GM12892 (cell line): ENCODE measurements at regions not wholly inside any gene's neighbourhood (a gene's known extent, or its start where the extent isn't known, plus 50 kb on each side); places are given as distances from the start of the nearest gene placed in this dataset.

Experiments
- DNase-seq: peaks from one replicate; pipeline ENCODE4 v3.0.0; 2011; ENCODE audit not compliant: insufficient read length
- FAIRE-seq: peaks from 2 replicates; lab custom pipeline; 2011; peaks lifted over from hg19 to GRCh38; lab: Jason Lieb, UNC
- POLR2A ChIP-seq: IDR thresholded peaks from 2 replicates; pipeline ENCODE4 v1.6.1; 2011; ENCODE audit warnings: low read depth, low read length, control low read depth
- POLR2AphosphoS5 ChIP-seq: IDR thresholded peaks from 2 replicates; pipeline ENCODE4 v1.6.1; 2011; ENCODE audit warnings: low read depth, low read length, control low read depth
- TAF1 ChIP-seq: IDR thresholded peaks from 2 replicates; pipeline ENCODE4 v1.6.1; 2011; ENCODE audit warnings: low read depth, mild to moderate bottlenecking, control low read depth, low read length, borderline replicate concordance

DNA sequence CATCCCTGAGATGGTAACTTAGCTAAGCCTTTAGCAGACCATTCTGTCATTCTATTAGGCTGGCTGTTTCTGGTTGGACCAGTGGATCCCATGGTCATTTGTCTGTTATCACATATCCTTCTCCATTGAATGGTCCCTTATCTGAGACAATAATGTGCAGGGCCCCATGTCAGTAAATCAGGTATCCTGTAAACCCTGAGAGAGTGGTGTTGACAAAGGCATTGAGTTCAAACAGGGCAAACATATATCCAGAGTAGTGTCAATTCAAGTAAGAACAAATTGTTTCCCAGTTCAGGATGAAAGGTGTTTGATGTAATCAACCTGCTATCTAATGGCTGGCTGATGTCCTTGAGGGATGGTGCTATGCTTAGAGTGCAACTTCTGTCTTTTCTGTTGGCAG lies 126.2 kb downstream of the LINC00237 start:
- FAIRE-seq = no peak
- TF ChIP-seq POLR2AphosphoS5 (no peak), POLR2A (no peak), TAF1 (no peak)

DNA sequence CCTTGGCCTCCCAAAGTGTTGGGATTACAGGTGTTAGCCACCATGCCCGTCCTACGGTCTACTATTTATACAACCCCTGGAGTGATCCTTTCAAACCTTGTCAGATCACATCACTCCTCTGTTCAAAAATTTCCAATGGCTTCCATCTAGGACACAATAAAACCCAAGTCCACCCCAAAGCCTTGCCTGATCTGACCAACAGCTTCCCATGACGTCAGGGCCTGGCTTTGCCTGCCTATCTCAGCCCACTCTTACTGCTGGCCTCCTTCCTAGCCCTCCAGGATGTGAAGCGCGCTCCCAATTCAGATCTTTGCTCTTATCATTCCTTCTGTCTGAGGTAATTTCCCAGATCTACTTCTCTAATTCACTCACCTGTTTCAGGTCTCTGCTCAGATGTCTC lies 128.4 kb downstream of the LINC00237 start:
- FAIRE-seq (no peak), DNase-seq (no peak)
- TF ChIP-seq TAF1 (no peak), POLR2AphosphoS5 (no peak), POLR2A (no peak)

More for the DNA sequence above, 126.2 kb downstream of the LINC00237 start:
- no peak for DNase-seq

DNA sequence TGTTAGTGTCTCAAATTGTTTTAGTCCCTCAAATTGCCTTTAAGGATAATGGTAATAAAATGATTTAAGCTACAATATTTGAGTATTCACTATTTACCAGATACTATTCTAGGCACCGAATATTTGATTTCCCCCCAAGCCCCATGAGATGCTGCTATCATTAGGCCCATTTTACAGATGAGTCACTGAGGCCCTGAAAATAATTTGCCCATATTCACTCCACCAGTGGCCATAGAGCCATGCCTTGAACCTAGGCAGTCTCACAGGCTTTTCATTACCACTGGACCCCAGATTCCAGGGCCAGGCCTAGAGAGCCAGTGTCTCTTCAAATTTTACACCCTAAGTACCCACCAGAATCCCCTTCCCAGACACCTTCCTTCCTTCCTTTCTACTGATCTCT lies 133.7 kb downstream of the LINC00237 start:
- DNase-seq (no peak), FAIRE-seq (no peak)
- TF ChIP-seq POLR2AphosphoS5 = no peak
- TF ChIP-seq TAF1 = no peak
- TF ChIP-seq POLR2A = no peak

DNA sequence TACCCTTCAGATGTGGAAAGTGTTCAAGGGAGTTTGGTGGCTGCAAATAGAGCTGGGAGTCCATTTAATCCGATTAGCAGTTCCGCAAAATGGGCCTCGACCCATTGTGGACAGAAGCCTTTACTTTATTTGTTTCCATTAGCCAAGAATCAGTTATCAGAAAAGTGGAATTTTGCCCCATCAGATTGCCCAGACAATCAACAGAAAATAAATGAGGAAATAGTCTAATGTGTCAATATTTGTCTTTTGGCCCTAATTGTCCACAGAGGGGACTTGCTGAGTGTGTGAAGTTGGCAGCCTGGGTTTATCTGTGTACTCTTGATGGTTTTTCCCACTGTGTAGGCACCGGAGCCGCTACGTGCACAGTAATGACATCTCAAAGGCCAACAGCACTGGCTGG lies 134.3 kb downstream of the LINC00237 start:
- no peak for DNase-seq
- TF ChIP-seq TAF1 (no peak), POLR2A (no peak), POLR2AphosphoS5 (no peak)
- FAIRE-seq = no peak

DNA sequence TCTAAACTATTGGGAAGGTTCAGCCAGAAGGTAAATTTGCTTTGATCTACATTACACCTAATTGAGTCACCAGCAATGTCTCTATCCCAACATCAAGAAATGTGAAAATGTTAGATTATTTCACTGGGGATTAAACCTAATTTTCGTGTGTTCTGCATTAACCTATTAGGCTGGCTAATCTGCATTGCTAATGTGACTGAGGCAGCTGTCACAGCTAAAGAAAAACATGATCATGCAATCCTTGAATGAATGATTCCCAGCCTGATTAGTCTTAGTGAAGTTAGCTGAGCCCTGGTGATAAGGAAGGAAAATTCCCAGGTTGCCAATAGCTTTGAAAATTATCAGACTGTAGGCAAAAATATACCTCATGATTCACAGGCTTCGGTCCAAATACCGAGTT lies 135.3 kb downstream of the LINC00237 start:
- FAIRE-seq (no peak), DNase-seq (no peak)
- TF ChIP-seq TAF1 = no peak
- no peak for TF ChIP-seq POLR2A
- no peak for TF ChIP-seq POLR2AphosphoS5

DNA sequence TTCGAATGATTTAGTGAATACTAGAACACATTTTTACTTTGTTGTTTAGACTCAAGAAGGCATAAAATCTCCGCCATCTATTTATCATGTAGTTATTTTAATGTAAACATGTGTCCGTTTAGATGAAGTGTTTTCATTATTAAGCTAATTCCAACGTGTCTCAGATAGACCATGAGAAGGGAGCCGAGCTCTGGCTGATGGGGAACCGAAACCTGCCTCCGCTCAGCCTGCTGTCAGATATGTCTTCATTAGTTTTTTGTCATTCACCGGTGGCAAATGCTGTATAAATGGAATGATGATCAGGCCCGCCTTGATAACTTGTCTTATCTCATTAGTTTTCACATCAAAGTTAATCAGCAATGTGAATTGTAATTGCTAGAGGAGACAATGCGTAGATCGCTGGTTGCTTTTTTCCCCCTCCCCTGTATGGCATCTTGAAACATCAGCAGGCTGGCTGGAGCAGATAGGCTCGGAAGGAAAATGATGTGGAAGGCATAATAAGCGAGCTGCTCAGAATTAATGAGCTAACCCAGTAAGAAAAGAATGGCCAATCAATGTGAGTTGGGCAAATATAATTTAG lies 136.4 kb downstream of the LINC00237 start:
- DNase-seq (no peak), FAIRE-seq (no peak)
- no peak for TF ChIP-seq POLR2AphosphoS5
- no peak for TF ChIP-seq POLR2A
- TF ChIP-seq TAF1 = no peak

DNA sequence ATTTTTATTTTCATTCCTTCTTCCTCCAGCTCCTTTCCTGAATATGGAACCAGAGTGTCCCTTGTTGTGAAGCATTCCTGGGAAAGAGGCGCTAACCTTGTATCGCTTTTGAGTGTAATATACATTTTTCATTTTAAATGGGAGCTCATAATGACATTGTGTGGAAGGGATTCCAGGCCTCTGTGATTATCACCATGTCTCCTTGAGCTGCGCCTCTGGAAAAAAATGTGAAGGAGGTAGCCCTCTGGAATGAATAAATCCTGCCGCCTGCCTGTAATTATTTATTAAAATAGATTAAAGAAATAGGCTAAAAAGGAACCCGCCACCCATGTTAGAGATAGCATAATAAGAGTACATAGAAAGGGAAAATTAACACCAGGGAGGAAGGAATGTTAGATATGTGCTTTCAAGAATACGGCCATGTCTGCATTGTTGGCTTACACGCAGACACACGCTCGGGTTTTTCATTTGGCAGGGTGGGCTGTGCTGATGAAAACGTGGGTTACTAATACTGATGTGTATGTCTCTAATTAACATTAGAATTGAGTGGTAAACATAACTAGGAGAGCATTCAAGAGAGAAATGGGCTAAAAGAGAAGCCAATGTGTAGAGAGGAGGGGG lies 138.5 kb downstream of the LINC00237 start:
- DNase-seq = no peak
- no peak for FAIRE-seq
- no peak for TF ChIP-seq TAF1

DNA sequence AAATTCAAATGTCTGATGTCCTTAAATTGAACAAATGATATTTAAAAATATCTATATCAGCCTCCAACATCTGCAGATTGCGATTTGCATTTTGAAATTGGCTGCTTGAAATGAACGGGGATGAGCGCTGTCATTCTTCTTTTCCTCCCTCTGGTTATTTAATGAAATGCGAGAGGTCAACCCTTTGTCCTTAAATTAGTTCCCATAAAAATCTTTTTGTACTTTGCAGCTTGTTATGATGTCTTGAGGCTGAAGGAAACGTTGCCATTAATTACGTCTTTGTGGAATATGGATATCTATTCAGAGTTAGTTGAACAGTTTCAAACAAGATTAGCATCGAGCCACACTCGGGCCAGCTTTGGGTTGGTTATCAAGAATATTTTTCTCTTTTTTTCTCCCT lies 140.0 kb downstream of the LINC00237 start:
- no peak for TF ChIP-seq TAF1
- no peak for TF ChIP-seq POLR2A
- no peak for TF ChIP-seq POLR2AphosphoS5
- no peak for FAIRE-seq

DNA sequence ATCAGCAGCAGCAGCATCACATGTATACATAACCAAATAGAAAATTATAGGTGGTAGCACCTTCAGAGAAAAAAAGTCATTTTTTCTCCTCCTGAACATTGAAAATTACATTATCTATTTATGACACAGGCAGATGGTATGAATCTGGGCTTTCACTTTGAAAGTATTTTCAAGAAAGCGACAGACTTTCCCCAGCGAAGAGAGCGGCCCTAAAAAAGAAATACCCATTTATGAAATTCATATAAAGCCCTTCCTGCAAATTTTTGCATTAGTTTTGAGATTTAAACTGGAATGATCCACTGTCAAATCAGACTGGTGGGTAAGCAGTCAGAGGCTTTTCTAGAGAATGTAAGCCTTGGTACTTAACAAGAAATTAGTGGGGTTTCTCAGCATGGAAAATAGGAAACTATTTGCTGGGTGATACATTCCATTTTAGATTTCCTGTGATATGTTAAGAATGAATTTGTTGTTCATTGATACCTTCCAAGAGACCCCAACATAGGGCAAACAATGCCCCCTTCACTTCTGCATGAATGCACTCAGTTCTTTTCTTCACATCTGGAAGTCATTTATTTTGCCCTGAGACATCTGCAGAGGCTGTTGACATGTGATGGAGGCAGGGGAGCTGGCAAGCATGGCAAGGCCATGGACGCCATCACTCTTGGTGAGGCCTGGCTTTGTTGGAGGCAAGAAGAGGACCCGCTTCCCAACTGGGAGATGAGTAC lies 147.0 kb downstream of the LINC00237 start:
- DNase-seq (no peak), FAIRE-seq (no peak)
- TF ChIP-seq TAF1 (no peak), POLR2AphosphoS5 (no peak), POLR2A (no peak)

More for the DNA sequence above, 140.0 kb downstream of the LINC00237 start:
- no peak for DNase-seq

DNA sequence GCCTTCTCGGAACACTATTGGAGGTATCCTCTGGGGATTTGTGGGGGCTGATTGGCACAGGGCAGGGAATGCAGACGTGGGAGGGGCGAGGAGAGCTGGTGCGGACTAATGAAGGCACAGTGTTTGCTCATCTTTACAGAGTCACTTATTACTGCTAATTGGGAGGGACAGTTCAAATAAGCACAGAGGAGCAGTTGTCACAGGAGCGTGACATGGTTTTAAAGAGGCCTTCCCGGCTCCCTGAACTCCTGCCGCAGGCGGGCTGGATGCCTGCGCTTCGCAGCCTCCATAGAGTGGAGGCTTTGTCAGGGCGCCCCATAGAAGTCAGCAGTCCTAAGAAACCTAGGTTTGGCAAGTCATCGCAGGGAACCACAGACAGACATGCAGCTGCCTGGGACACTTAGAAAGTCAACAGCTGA lies 149.6 kb downstream of the LINC00237 start:
- no peak for TF ChIP-seq TAF1
- TF ChIP-seq POLR2AphosphoS5 = no peak
- no peak for TF ChIP-seq POLR2A
- DNase-seq = no peak
- no peak for FAIRE-seq

DNA sequence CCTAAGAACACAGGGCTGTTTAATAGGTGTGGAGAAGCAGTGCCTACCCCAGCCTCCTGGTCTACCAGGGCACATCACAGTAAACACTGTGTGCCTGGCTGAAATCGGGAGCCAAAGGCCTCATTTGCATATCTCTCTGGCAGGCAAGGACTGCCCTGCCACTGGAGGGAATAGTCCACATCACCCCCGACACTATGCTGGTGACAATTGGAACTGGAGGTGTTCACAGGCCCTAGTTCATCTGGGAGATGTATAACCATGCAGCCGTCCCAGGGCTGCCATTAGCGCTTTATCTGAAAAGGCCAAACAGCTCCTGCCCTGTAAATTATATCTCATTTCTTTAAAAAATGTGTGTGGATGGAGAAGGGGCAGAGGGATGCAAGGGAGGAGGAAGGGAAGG lies 150.3 kb downstream of the LINC00237 start:
- FAIRE-seq (no peak), DNase-seq (no peak)
- TF ChIP-seq POLR2AphosphoS5 (no peak), TAF1 (no peak), POLR2A (no peak)
